Kidney epithelial cell (primary cell): ENCODE measurements at regions not wholly inside any gene's neighbourhood (a gene's known extent, or its start where the extent isn't known, plus 50 kb on each side); places are given as distances from the start of the nearest gene placed in this dataset.

ENCODE experiments used
- DNase-seq: peaks from one replicate; pipeline ENCODE4 v3.0.0-alpha.2; 2010; ENCODE audit warnings: low read depth
- H3K27me3 ChIP-seq: 2 replicates; pipeline ENCODE4 v1.6.0; 2011; ENCODE audit warnings: low read length; ENCODE audit not compliant: control insufficient read depth, insufficient read depth
- H3K36me3 ChIP-seq: 2 replicates; pipeline ENCODE4 v1.5.1; 2011; ENCODE audit warnings: low read length; ENCODE audit not compliant: control insufficient read depth, insufficient read depth
- H3K4me3 ChIP-seq: 2 replicates; pipeline ENCODE4 v1.5.1; 2011; ENCODE audit warnings: low read depth, mild to moderate bottlenecking, control low read depth, low read length
- TF ChIP-seq, protein P1 (sequence below): IDR thresholded peaks from 2 replicates; pipeline ENCODE4 v1.5.1; 2011; ENCODE audit warnings: mild to moderate bottlenecking, moderate library complexity, low read length, control low read depth, inconsistent platforms; ENCODE audit not compliant: insufficient read depth, poor library complexity, severe bottlenecking

DNA sequence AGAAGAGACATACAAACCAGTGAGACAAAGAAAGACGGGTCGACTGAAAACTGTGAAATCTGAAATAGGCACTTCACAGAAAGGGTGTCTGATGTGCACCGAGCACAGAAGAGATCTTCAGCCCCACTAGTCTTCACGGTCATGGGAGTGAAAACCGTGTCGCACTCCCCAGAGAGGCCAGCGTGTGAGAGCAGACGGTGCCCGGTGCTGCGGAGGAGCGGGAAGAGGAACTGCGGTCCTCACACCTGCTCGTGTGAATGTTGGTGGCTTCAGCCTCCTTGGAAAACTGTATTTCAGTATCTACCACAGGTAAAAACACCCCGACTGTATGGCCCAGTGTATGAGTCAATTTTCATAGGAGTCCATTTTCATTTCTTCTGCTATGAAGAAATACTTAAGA, 382.9 kb downstream of the BRD1 start:
- no peak for DNase-seq
- Histone ChIP-seq H3K27me3 (peaks cover 7% of the 10 kb centered on the region), H3K36me3 (no peaks in the 10 kb centered on the region), H3K4me3 (no peak overlapping the region)
- TF ChIP-seq, protein P1, sequence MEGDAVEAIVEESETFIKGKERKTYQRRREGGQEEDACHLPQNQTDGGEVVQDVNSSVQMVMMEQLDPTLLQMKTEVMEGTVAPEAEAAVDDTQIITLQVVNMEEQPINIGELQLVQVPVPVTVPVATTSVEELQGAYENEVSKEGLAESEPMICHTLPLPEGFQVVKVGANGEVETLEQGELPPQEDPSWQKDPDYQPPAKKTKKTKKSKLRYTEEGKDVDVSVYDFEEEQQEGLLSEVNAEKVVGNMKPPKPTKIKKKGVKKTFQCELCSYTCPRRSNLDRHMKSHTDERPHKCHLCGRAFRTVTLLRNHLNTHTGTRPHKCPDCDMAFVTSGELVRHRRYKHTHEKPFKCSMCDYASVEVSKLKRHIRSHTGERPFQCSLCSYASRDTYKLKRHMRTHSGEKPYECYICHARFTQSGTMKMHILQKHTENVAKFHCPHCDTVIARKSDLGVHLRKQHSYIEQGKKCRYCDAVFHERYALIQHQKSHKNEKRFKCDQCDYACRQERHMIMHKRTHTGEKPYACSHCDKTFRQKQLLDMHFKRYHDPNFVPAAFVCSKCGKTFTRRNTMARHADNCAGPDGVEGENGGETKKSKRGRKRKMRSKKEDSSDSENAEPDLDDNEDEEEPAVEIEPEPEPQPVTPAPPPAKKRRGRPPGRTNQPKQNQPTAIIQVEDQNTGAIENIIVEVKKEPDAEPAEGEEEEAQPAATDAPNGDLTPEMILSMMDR: no peak

GRCh38 chr22:49440931-49441330, 386.7 kb downstream of the BRD1 start:
- TF ChIP-seq, protein P1: no peak
- DNase-seq: no peak
- H3K36me3 ChIP-seq: no peaks in the 10 kb centered on the region
- H3K4me3 ChIP-seq: no peak overlapping the region
- H3K27me3 ChIP-seq: no peaks in the 10 kb centered on the region

GRCh38 chr22:49439373-49439772, 388.3 kb downstream of the BRD1 start:
- Histone ChIP-seq H3K4me3 (no peak overlapping the region), H3K36me3 (no peaks in the 10 kb centered on the region), H3K27me3 (no peaks in the 10 kb centered on the region)
- TF ChIP-seq, protein P1: no peak
- no peak for DNase-seq

- no peaks in the 10 kb centered on the region for H3K36me3 ChIP-seq
- H3K4me3 ChIP-seq: no peak overlapping the region
- no peaks in the 10 kb centered on the region for H3K27me3 ChIP-seq
- TF ChIP-seq, protein P1: no peak
- DNase-seq: no peak
Measured at GRCh38 chr22:49437956-49438355, 389.7 kb downstream of the BRD1 start.

GRCh38 chr22:49437356-49437755, 390.3 kb downstream of the BRD1 start:
- Histone ChIP-seq H3K36me3 (no peaks in the 10 kb centered on the region), H3K27me3 (no peaks in the 10 kb centered on the region), H3K4me3 (no peak overlapping the region)
- TF ChIP-seq, protein P1: no peak
- no peak for DNase-seq

DNA sequence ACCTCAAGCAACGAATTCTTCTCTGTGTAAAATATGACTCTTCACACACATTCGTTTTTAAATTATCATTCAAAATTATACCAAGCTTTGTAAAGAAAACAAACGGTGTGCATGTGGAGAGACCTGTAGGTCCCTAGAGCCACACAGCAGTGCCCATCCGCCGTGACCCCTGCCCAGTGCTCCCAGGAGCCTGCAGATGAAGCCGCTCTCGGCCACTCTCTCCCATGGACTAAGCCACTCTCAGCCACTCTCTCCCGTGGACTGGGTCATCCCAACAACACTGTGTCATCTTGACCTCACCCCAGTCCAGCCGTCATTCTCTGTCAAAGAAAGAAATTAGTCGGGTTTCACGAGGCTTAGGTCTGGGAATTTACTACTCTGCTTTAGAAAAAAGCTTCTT, 391.6 kb downstream of the BRD1 start:
- TF ChIP-seq, protein P1: no peak
- H3K36me3 ChIP-seq: no peaks in the 10 kb centered on the region
- no peak for DNase-seq
- no peaks in the 10 kb centered on the region for H3K27me3 ChIP-seq
- no peak overlapping the region for H3K4me3 ChIP-seq
